ENCODE measurements at regions not wholly inside any gene's neighbourhood (a gene's known extent, or its start where the extent isn't known, plus 50 kb on each side); places are given as distances from the start of the nearest gene placed in this dataset.

DNA sequence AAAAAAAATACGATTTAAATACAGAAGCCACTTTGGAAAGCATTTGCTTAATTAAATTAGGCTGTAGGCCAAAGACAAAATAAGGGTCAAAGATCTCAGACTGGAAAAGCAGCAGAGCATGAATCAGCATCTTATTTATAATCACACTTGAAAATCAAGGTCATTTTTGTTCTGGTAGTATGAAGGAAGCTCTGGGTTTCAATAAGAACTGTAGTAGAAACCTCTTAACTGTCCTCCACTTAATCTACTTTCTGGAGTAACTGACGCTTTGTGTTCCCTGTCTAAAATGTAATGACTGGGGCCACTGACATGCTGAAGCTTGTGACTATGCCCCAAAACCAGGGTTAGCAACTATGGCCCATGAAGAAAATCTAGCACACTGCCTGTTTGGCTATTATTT, 450.7 kb upstream of the ZP4 start:
- no peak overlapping the region for H3K14ac ChIP-seq (ENCODE audit: insufficient read depth, low read length)
- H2BK20ac ChIP-seq (ENCODE audit: low read depth, low read length, poor library complexity, severe bottlenecking) = no peak overlapping the region

More for the DNA sequence above, 450.7 kb upstream of the ZP4 start:
- TF ChIP-seq, protein P1, sequence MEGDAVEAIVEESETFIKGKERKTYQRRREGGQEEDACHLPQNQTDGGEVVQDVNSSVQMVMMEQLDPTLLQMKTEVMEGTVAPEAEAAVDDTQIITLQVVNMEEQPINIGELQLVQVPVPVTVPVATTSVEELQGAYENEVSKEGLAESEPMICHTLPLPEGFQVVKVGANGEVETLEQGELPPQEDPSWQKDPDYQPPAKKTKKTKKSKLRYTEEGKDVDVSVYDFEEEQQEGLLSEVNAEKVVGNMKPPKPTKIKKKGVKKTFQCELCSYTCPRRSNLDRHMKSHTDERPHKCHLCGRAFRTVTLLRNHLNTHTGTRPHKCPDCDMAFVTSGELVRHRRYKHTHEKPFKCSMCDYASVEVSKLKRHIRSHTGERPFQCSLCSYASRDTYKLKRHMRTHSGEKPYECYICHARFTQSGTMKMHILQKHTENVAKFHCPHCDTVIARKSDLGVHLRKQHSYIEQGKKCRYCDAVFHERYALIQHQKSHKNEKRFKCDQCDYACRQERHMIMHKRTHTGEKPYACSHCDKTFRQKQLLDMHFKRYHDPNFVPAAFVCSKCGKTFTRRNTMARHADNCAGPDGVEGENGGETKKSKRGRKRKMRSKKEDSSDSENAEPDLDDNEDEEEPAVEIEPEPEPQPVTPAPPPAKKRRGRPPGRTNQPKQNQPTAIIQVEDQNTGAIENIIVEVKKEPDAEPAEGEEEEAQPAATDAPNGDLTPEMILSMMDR (conservative IDR thresholded peaks at IDR 0.05) = no peak
- Histone ChIP-seq H4K8ac (replicated peaks; ENCODE audit: insufficient read length, low read depth, low read length) (no peak overlapping the region), H4K91ac (ENCODE audit: insufficient read length, low read depth, low read length) (no peak overlapping the region), H3K4me2 (ENCODE audit: insufficient read depth, insufficient read length, low read length) (no peak overlapping the region), H3K9ac (ENCODE audit: extremely low read depth, insufficient read length, low read length) (no peak overlapping the region), H2BK120ac (ENCODE audit: low read depth, low read length, poor library complexity, severe bottlenecking) (no peak overlapping the region), H3K23ac (ENCODE audit: insufficient read length, low read depth, low read length) (no peak overlapping the region), H2BK12ac (ENCODE audit: insufficient read length, low read depth, low read length) (no peak overlapping the region), H3T11ph (ENCODE audit: low read length) (no peak overlapping the region), H2AK5ac (ENCODE audit: insufficient read length, low read length) (no peak overlapping the region), H3K56ac (ENCODE audit: insufficient read length, low read depth, low read length) (no peak overlapping the region), H3K4ac (ENCODE audit: low read depth, low read length) (no peak overlapping the region), H3K4me1 (ENCODE audit: insufficient read depth, low read length) (no peaks in the 10 kb centered on the region), H3K23me2 (ENCODE audit: insufficient read length, low read depth, low read length, poor library complexity, severe bottlenecking) (no peaks in the 10 kb centered on the region), H2AFZ (ENCODE audit: low read length) (no peak overlapping the region), H3K79me1 (ENCODE audit: insufficient read depth, low read depth, low read length, poor library complexity, severe bottlenecking) (no peaks in the 10 kb centered on the region), H2BK5ac (ENCODE audit: insufficient read length, low read length) (no peak overlapping the region), H3K27ac (ENCODE audit: insufficient read length, low read depth, low read length) (no peak overlapping the region), H4K20me1 (ENCODE audit: control insufficient read depth, insufficient read depth, insufficient read length) (no peaks in the 10 kb centered on the region), H2BK15ac (ENCODE audit: low read depth, low read length) (no peak overlapping the region), H3K27me3 (ENCODE audit: insufficient read depth, low read length) (no peaks in the 10 kb centered on the region), H3K18ac (ENCODE audit: insufficient read length, low read depth, low read length) (no peak overlapping the region), H4K5ac (ENCODE audit: insufficient read length, low read depth, low read length) (no peak overlapping the region), H3K79me2 (ENCODE audit: insufficient read depth, low read length) (no peaks in the 10 kb centered on the region), H3K9me3 (ENCODE audit: control insufficient read depth, low read depth, low read length) (no peaks in the 10 kb centered on the region)
- Mint-ChIP-seq H3K27ac (no peak overlapping the region), H3K36me3 (ENCODE audit: insufficient read depth in 1 of 3, low read depth in 3 of 3) (peaks cover 2 to 7% (median 4%) of the 10 kb centered on the region in 3 experiments; a peak in 5 of 7 replicates), H3K4me3 (no peak overlapping the region), H3K9me3 (peaks cover 4 to 6% of the 10 kb centered on the region in 2 experiments; a peak in 3 of 5 replicates), H3K27me3 (ENCODE audit: low read depth) (no peaks in the 10 kb centered on the region), H3K4me1 (no peaks in the 10 kb centered on the region)
- no CpG with 5 or more reads among the region's 2 CpGs for WGBS (ENCODE audit: extremely low coverage, insufficient read length, low lambda C conversion rate)
- DNase-seq = no peak
